MCF 10A (cell line): ENCODE measurements at regions not wholly inside any gene's neighbourhood (a gene's known extent, or its start where the extent isn't known, plus 50 kb on each side); places are given as distances from the start of the nearest gene placed in this dataset.

Experiments
- BruUV-seq: library from RNA; stranded (reverse); fragments of 400-500 nt; replicated peaks from 2 replicates; lab custom pipeline; 2021; lab: Mats Ljungman, UMichigan
- CTCF ChIA-PET: fragments of 300-600 bp; sonication (Branson Sonifier 250); formaldehyde crosslinking; extraction: SDS; loops from one replicate; lab custom pipeline; 2021; ENCODE audit warnings: antibody characterized with exemption, inconsistent platforms; lab: Yijun Ruan, JAX
- POLR2A ChIA-PET: fragments of 300-600, 350-650 bp; sonication (Branson Sonifier 250); formaldehyde crosslinking; extraction: SDS; loops from one replicate; lab custom pipeline; 2020; ENCODE audit warnings: antibody characterized with exemption, inconsistent platforms; lab: Yijun Ruan, JAX
- DNase-seq: peaks from one replicate; pipeline ENCODE4 v3.0.0-alpha.2; 2018; ENCODE audit not compliant: unreplicated experiment
- H3K27ac Mint-ChIP-seq: one replicate; pipeline ENCODE4 v1.8.0; 2022; ENCODE audit warnings: mild to moderate bottlenecking, low read depth, mixed read lengths; ENCODE audit not compliant: unreplicated experiment
- H3K27me3 Mint-ChIP-seq: one replicate; pipeline ENCODE4 v1.8.0; 2022; ENCODE audit warnings: mixed read lengths; ENCODE audit not compliant: insufficient read depth, unreplicated experiment
- H3K36me3 Mint-ChIP-seq: one replicate; pipeline ENCODE4 v1.8.0; 2022; ENCODE audit warnings: mild to moderate bottlenecking, moderate library complexity, mixed read lengths; ENCODE audit not compliant: insufficient read depth, unreplicated experiment
- H3K4me1 Mint-ChIP-seq: one replicate; pipeline ENCODE4 v1.8.0; 2022; ENCODE audit warnings: mixed read lengths; ENCODE audit not compliant: insufficient read depth, unreplicated experiment
- H3K4me3 Mint-ChIP-seq: one replicate; pipeline ENCODE4 v1.8.0; 2022; ENCODE audit warnings: mild to moderate bottlenecking, moderate library complexity, mixed read lengths; ENCODE audit not compliant: unreplicated experiment
- H3K9me3 Mint-ChIP-seq: one replicate; pipeline ENCODE4 v1.8.0; 2022; ENCODE audit warnings: mixed read lengths; ENCODE audit not compliant: unreplicated experiment
- CTCF ChIP-seq: fragments of 200-600 bp; IDR thresholded peaks from one replicate; pipeline ENCODE4 v1.8.0; 2022; ENCODE audit warnings: antibody characterized with exemption, mild to moderate bottlenecking; ENCODE audit not compliant: unreplicated experiment
- intact Hi-C: fragments of 100-400 bp; cut with micrococcal nuclease; formaldehyde crosslinking; loops from 2 replicates; pipeline ENCODE4 v1.14.1; 2022

GRCh38 chr6:166719019-166719418 is 92.0 kb upstream of the RPS6KA2 start:
- H3K36me3 Mint-ChIP-seq: no peaks in the 10 kb centered on the region
- BruUV-seq: no TSS peak
- ChIA-PET POLR2A (no interaction called here), CTCF (no interaction called here)
- intact Hi-C loops: no loop called here
- TF ChIP-seq CTCF: no peak
- DNase-seq: no peak
- H3K4me1 Mint-ChIP-seq: no peaks in the 10 kb centered on the region
- H3K9me3 Mint-ChIP-seq: no peaks in the 10 kb centered on the region
- H3K27me3 Mint-ChIP-seq: peaks cover 35% of the 10 kb centered on the region
- no peak overlapping the region for H3K27ac Mint-ChIP-seq
- no peak overlapping the region for H3K4me3 Mint-ChIP-seq

- no TSS peak for BruUV-seq
- POLR2A ChIA-PET: no interaction called here
- no peaks in the 10 kb centered on the region for H3K4me1 Mint-ChIP-seq
- no peak overlapping the region for H3K27ac Mint-ChIP-seq
- no peak overlapping the region for H3K4me3 Mint-ChIP-seq
- no peak for DNase-seq
- H3K27me3 Mint-ChIP-seq: peaks cover 35% of the 10 kb centered on the region
- H3K36me3 Mint-ChIP-seq: no peaks in the 10 kb centered on the region
- intact Hi-C loops: no loop called here
- CTCF ChIA-PET: no interaction called here
- H3K9me3 Mint-ChIP-seq: no peaks in the 10 kb centered on the region
- TF ChIP-seq CTCF: no peak
Observed at GRCh38 chr6:166718516-166718915, 91.5 kb upstream of the RPS6KA2 start.

GRCh38 chr6:166716910-166717617 is 90.0 kb upstream of the RPS6KA2 start:
- ChIA-PET POLR2A (no interaction called here), CTCF (no interaction called here)
- intact Hi-C loops: no loop called here
- H3K4me3 Mint-ChIP-seq: no peak overlapping the region
- no peak for DNase-seq
- no peaks in the 10 kb centered on the region for H3K9me3 Mint-ChIP-seq
- H3K27ac Mint-ChIP-seq: no peak overlapping the region
- peaks cover 35% of the 10 kb centered on the region for H3K27me3 Mint-ChIP-seq
- BruUV-seq: no TSS peak
- H3K36me3 Mint-ChIP-seq: no peaks in the 10 kb centered on the region
- no peak for TF ChIP-seq CTCF
- no peaks in the 10 kb centered on the region for H3K4me1 Mint-ChIP-seq

GRCh38 chr6:166715992-166716391 is 88.9 kb upstream of the RPS6KA2 start:
- no peak for TF ChIP-seq CTCF
- H3K4me1 Mint-ChIP-seq: no peaks in the 10 kb centered on the region
- no peaks in the 10 kb centered on the region for H3K36me3 Mint-ChIP-seq
- POLR2A ChIA-PET: no interaction called here
- intact Hi-C loops: no loop called here
- no TSS peak for BruUV-seq
- DNase-seq: no peak
- no peak overlapping the region for H3K4me3 Mint-ChIP-seq
- peaks cover 8% of the 10 kb centered on the region for H3K9me3 Mint-ChIP-seq
- peaks cover 29% of the 10 kb centered on the region for H3K27me3 Mint-ChIP-seq
- CTCF ChIA-PET: no interaction called here
- no peak overlapping the region for H3K27ac Mint-ChIP-seq
